Skeletal muscle satellite cell (primary cell): ENCODE measurements at regions not wholly inside any gene's neighbourhood (a gene's known extent, or its start where the extent isn't known, plus 50 kb on each side); places are given as distances from the start of the nearest gene placed in this dataset.

ENCODE experiments used
- H3K27me3 ChIP-seq: 2 replicates; pipeline ENCODE4 v1.7.0; 2013; ENCODE audit warnings: low read length; ENCODE audit not compliant: control insufficient read depth, insufficient read depth
- H3K36me3 ChIP-seq: 2 replicates; pipeline ENCODE4 v1.7.0; 2013; ENCODE audit warnings: mild to moderate bottlenecking, control low read depth, low read length; ENCODE audit not compliant: insufficient read depth
- H3K4me1 ChIP-seq: 2 replicates; pipeline ENCODE4 v1.7.0; 2013; ENCODE audit warnings: low read length; ENCODE audit not compliant: control insufficient read depth, insufficient read depth
- H3K4me2 ChIP-seq: 2 replicates; pipeline ENCODE4 v1.7.0; 2013; ENCODE audit warnings: mild to moderate bottlenecking, low read length
- H3K4me3 ChIP-seq: 2 replicates; pipeline ENCODE4 v1.7.0; 2013; ENCODE audit warnings: low read length
- H3K9ac ChIP-seq: 2 replicates; pipeline ENCODE4 v1.7.0; 2013; ENCODE audit warnings: mild to moderate bottlenecking, low read depth, low read length, moderate library complexity
- H3K9me3 ChIP-seq: replicated peaks from 2 replicates; pipeline ENCODE4 v1.7.0; 2013; ENCODE audit warnings: mild to moderate bottlenecking, control low read depth, low read length

DNA sequence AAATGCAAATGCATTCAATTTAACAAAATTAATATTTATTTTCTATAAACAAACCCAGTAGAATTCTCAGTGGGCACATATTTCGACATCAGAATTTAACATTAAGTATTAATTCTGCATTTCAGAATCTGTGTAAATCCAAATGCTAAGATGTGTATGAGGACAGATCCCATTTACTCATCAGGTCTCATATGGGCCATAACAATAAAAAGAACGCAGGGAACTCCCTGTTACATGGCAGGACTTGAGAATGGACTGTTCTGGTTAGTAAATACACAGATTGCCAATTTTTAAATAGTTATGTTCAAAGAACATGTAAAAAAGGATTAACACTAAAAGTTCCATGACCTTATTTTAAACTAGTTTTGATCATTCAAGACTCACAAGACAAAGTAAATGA, 104.0 kb downstream of the SLC30A10 start:
- Histone ChIP-seq H3K4me3 (no peak overlapping the region), H3K36me3 (no peaks in the 10 kb centered on the region), H3K27me3 (no peaks in the 10 kb centered on the region), H3K4me1 (no peaks in the 10 kb centered on the region), H3K9me3 (no peaks in the 10 kb centered on the region), H3K4me2 (no peak overlapping the region), H3K9ac (no peak overlapping the region)

DNA sequence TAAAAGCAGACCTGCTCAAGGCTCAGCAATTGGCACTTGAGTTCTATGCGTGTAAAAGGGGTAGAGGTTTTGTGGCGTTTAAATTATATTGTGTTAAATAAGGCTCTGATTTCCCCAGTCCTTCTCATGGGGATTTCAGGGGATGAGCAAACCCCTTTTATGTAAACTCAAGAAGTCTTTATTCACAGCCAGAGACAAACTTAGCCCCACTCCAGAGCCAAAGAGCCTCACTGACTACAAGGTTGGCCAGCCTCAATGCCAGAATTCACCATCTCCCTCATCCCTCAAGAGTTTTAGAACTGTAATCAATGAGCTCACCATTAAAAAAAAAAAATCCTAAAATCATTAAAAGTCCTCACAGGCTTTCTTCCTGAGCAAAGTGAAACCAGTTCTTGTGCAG, 107.8 kb downstream of the SLC30A10 start:
- H3K36me3 ChIP-seq = no peaks in the 10 kb centered on the region

DNA sequence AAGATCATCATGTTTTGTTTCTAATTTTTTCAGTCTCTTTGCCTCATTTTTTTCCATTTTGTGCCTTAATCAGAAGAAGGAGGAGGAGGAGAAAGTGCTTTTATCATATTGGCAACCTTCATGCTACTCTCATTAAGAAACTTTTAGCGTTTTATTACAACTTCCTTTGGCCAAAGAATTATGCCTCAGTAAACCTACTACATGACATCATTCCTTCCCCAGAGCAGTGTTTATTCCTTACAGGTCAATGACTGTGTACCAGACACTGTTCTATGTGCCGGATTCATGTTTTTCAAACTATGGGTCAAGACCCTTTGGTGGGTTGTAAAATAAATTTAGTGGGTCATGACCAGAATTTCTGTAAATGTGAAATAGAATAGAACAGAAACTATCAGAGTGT, 110.4 kb downstream of the SLC30A10 start:
- no peak overlapping the region for H3K4me3 ChIP-seq
- H3K36me3 ChIP-seq = no peaks in the 10 kb centered on the region
- no peaks in the 10 kb centered on the region for H3K4me1 ChIP-seq
- H3K9ac ChIP-seq = no peak overlapping the region
- H3K9me3 ChIP-seq = no peaks in the 10 kb centered on the region
- no peak overlapping the region for H3K4me2 ChIP-seq
- peaks cover 37% of the 10 kb centered on the region for H3K27me3 ChIP-seq

More for the DNA sequence above, 107.8 kb downstream of the SLC30A10 start:
- H3K4me2 ChIP-seq = no peak overlapping the region
- no peaks in the 10 kb centered on the region for H3K9me3 ChIP-seq
- H3K4me3 ChIP-seq = no peak overlapping the region
- no peaks in the 10 kb centered on the region for H3K4me1 ChIP-seq
- peaks cover 12% of the 10 kb centered on the region for H3K27me3 ChIP-seq
- no peak overlapping the region for H3K9ac ChIP-seq

DNA sequence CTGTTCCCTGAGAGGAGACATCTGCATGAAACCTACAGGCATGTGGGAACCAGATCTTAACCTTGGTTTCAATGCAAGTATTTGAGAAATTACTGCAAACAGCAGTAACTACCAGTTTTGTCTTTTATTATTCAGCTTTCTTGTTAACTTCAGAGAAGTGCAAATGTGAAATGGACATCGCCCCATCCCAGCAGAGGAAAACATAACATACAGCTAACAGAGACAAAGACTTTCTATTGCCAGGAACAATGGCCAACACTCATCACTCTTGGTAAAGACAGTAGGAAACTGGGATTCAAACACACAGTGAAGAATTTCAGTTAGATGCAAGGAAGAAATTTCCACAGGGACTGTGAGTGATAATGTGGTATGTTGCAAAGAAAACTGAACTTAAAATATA, 115.1 kb downstream of the SLC30A10 start:
- Histone ChIP-seq H3K4me3 (no peak overlapping the region), H3K27me3 (peaks cover 56% of the 10 kb centered on the region), H3K36me3 (no peaks in the 10 kb centered on the region), H3K4me1 (no peaks in the 10 kb centered on the region), H3K9me3 (no peaks in the 10 kb centered on the region), H3K4me2 (no peak overlapping the region), H3K9ac (no peak overlapping the region)

DNA sequence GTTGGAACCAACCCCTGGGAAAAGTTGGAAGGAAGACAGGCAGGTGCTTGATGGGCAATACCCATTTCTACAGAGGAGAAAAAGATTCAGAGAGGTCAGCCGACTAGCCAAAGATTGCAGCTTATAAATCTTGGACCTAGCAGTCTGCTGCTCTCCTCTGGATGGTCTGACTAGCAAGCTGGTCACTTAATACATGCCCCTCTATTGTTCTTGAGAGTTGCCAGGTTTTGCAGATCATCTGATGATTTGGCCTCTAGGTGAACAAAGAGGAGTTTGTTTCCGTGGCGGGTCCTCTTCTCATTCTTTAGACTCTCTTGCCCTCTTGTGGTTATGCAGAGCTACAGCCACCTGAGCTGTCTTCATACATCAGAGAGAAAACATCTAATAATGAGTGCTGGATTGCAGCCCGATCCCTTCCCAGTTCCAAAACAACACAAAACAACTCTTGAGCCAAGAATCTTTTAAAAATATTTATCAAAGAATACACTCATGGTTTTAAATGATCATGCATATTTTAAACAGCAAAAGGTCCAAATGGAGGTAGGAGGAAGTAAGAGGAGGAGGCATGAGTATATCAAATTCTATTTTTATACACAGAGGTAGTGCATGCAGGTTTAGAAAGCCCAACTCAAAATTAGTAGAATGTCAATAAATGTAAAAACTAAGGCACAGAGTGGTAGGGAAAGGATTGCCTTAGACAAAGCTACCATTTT, 115.7 kb downstream of the SLC30A10 start:
- Histone ChIP-seq H3K4me1 (no peaks in the 10 kb centered on the region), H3K36me3 (no peaks in the 10 kb centered on the region), H3K9ac (no peak overlapping the region), H3K4me3 (no peak overlapping the region), H3K9me3 (no peaks in the 10 kb centered on the region), H3K4me2 (no peak overlapping the region), H3K27me3 (peaks cover 58% of the 10 kb centered on the region)

DNA sequence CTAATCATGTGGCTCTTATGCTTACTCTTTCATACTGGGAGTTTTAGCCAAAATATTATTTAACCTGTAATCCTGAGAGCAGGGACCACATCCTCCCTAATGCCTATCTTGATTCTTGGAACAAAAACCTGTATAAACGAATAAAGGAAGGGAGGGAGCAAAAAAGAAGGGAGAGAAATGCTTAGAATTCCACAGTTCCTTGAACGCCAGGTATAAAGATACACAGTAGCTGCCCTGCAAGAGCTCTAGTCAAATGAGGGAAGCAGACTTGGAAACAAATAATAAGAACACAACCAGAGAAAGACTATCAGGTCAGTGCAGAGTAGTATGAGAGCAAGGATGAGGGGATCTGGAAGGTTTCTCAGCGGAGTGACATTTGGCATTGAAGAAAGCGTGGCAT, 116.3 kb downstream of the SLC30A10 start:
- Histone ChIP-seq H3K4me3 (no peak overlapping the region), H3K36me3 (no peaks in the 10 kb centered on the region), H3K4me1 (no peaks in the 10 kb centered on the region), H3K27me3 (peaks cover 55% of the 10 kb centered on the region), H3K4me2 (no peak overlapping the region), H3K9ac (no peak overlapping the region), H3K9me3 (no peaks in the 10 kb centered on the region)

DNA sequence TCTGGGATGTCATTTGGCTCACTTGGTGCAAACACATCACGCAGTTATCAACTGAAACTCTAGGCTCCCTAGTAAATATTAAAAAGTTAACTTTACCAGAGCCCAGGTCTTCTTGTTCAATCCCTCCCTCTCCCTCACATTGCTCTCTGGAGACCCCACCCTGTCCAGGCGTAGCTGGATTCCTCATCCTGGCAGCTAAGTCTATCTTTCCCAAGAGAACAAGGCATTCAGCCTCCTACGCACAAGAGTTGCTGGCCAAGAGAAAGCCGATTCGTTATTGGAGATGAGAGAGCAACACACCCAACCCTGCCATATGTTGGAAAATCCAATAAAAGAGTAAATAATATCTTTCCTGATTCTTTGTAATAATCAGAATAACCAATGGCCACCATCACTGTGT, 117.9 kb downstream of the SLC30A10 start:
- H3K27me3 ChIP-seq = peaks cover 46% of the 10 kb centered on the region
- no peaks in the 10 kb centered on the region for H3K4me1 ChIP-seq
- no peak overlapping the region for H3K4me2 ChIP-seq
- H3K9ac ChIP-seq = no peak overlapping the region
- H3K4me3 ChIP-seq = no peak overlapping the region
- no peaks in the 10 kb centered on the region for H3K9me3 ChIP-seq
- no peaks in the 10 kb centered on the region for H3K36me3 ChIP-seq

DNA sequence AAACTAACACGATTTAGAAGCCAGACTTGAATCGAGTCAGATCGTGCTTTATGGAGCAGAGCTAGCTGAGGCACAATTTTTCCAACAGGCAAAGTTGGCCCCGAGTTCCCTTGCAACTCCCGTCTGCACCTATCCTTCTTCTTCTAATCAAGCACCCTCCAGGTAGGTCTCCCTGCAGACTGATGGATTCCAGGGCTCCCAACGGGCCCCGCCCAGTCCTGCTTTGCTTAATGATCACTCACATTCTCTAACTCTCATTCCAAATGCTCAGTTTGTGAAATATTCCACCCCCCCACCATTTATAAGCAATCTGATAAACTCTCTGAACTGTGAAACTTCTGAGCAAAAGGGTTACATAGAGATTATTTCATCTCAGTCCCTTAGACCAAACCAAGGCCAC, 119.6 kb downstream of the SLC30A10 start:
- Histone ChIP-seq H3K4me3 (no peak overlapping the region), H3K9me3 (no peaks in the 10 kb centered on the region), H3K27me3 (peaks cover 29% of the 10 kb centered on the region)

DNA sequence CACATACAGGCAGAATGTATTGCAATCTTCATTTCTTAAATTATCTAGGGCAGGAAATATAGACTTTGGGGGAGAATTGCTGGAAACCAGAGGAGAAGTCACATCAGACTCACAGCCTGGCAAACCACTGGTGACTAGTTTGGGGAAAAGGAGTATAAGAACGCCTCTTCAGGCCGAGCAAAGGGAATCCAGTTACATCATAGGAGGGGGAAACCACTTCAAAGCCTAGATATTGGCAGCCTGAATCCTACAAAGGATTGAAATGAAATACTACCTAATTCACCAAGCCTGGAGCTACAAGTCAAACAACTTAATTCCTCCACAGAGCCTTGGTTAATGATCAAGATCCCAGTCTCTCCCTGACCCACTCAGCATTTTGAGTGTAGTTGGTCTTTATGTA, 121.7 kb downstream of the SLC30A10 start:
- H3K4me2 ChIP-seq = no peak overlapping the region
- no peak overlapping the region for H3K4me3 ChIP-seq
- H3K36me3 ChIP-seq = no peaks in the 10 kb centered on the region
- H3K27me3 ChIP-seq = peaks cover 14% of the 10 kb centered on the region
- no peaks in the 10 kb centered on the region for H3K4me1 ChIP-seq
- no peak overlapping the region for H3K9ac ChIP-seq
- no peaks in the 10 kb centered on the region for H3K9me3 ChIP-seq

More for the DNA sequence above, 119.6 kb downstream of the SLC30A10 start:
- no peak overlapping the region for H3K4me2 ChIP-seq
- H3K36me3 ChIP-seq = no peaks in the 10 kb centered on the region
- H3K9ac ChIP-seq = no peak overlapping the region
- H3K4me1 ChIP-seq = no peaks in the 10 kb centered on the region

DNA sequence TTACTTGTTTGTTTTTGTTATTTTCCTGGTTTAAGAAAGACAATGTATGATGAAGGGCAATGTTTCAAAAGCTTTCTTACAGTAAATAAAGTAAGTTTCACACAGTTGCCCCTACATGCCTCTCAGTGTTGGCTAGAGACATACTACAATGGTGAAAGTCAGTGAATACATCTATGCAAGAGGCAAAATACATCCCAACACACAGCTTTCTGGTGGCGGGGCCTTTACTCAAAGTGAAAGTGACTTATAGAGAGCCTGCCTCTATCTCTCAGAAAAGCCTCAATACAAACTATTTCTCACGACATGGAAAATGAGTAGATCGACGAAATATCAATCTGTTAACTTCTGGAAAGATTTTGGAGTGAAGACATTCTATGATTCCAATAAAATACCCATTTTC, 122.3 kb downstream of the SLC30A10 start:
- H3K4me3 ChIP-seq = no peak overlapping the region
- H3K27me3 ChIP-seq = peaks cover 10% of the 10 kb centered on the region
- no peak overlapping the region for H3K4me2 ChIP-seq
- no peaks in the 10 kb centered on the region for H3K4me1 ChIP-seq
- no peak overlapping the region for H3K9ac ChIP-seq
- no peaks in the 10 kb centered on the region for H3K9me3 ChIP-seq
- no peaks in the 10 kb centered on the region for H3K36me3 ChIP-seq

DNA sequence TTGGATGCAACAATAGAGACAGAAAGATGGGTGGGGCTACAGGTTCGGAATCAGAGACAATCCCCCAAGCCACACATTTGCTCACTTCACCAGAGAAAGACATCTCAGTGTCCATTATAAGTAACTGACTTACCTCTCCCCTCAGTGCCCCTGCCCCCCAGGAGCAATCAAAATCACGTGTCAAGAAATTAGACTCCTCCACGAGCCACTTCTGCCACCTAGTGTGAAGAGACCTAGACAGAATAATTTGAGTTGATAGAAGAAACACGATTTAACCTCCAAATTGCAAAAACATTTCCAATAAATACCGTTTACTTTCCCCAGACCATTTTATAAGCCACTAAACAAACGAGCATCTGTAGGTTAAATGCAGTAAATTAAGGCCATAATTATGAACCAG, 123.2 kb downstream of the SLC30A10 start:
- Histone ChIP-seq H3K27me3 (peaks cover 2% of the 10 kb centered on the region), H3K9ac (no peak overlapping the region), H3K4me2 (no peak overlapping the region), H3K4me3 (no peak overlapping the region), H3K4me1 (no peaks in the 10 kb centered on the region), H3K9me3 (no peaks in the 10 kb centered on the region), H3K36me3 (no peaks in the 10 kb centered on the region)

DNA sequence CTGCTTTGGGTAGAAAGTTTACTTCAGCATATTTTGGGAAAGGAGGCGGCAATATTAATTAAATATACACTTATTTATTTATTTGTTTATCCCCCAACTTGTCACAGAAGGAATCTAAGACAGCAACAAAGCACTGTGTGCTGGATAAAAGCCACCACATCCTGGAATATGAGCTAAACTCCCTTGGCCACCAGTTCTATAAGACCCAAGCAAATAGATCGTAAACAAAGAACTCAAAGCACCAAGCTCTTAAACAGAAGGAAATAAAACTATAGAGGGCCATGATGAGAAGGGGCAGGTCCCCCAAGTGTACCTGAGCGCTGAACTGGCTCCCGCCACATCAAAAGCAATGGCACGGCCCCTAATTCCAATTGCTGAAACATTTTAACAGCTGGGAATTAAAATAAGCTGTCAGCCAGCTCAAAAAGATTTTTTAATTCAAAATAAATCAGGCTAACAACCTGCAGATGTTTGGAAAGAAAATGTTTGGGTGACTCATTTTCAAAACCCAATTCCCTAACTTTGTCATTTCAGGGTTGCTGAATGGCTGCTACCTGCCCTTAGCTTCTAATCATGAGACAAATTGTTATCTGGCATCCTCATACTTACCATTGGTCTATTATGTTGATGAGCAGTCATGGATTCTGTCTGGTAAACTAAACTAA, 127.1 kb downstream of the SLC30A10 start:
- Histone ChIP-seq H3K9me3 (no peaks in the 10 kb centered on the region), H3K27me3 (no peaks in the 10 kb centered on the region), H3K4me1 (peaks cover 12% of the 10 kb centered on the region), H3K9ac (no peak overlapping the region), H3K36me3 (no peaks in the 10 kb centered on the region), H3K4me3 (no peak overlapping the region), H3K4me2 (no peak overlapping the region)
